ENCODE measurements at regions not wholly inside any gene's neighbourhood (a gene's known extent, or its start where the extent isn't known, plus 50 kb on each side); places are given as distances from the start of the nearest gene placed in this dataset.

DNA sequence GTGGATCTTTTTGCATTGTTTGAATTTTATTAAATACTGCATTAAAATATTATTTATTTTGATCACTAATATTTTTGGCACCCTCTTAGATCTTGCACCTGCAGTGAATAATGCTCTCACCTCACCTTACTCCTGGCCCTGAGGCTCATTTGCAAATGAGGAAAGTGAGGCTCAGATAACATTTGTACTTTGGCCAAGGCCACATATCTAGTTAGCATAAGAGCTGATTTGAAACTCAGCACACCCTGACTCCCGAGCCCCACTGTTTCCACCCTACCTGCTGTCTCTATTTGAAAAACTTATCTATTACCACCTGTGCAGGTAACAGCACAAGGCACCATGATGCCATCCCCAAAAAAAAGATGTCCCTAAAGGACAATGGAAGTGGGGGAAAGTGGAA, 358.7 kb upstream of the MAF start:
- no peaks in the 10 kb centered on the region for H3K27me3 ChIP-seq (ENCODE audit: control insufficient read depth, insufficient read depth, low read length)
- CTCF ChIA-PET: no interaction called here
- H3K27ac ChIP-seq (ENCODE audit: low read depth, low read length): no peak overlapping the region
- no peak for DNase-seq (ENCODE audit: low read depth, low spot score)
- H3K9me3 ChIP-seq (ENCODE audit: control insufficient read depth, insufficient read depth, low read length): no peaks in the 10 kb centered on the region
- no peak overlapping the region for H3K4me3 ChIP-seq (ENCODE audit: low read depth, low read length)
- POLR2A ChIA-PET: no interaction called here
- no peak for TF ChIP-seq CTCF (IDR thresholded peaks at IDR 0.05; ENCODE audit: low read depth, low read length)

GRCh38 chr16:79954921-79955705, 354.6 kb upstream of the MAF start:
- ChIA-PET POLR2A (no interaction called here), CTCF (interaction anchor here (0.6 kb wide), 1 partner anchor 40 kb away, joined by 3 read pairs; no protein-coding TSS in a partner anchor)
- Histone ChIP-seq H3K9me3 (ENCODE audit: control insufficient read depth, insufficient read depth, low read length) (no peaks in the 10 kb centered on the region), H3K27me3 (ENCODE audit: control insufficient read depth, insufficient read depth, low read length) (no peaks in the 10 kb centered on the region), H3K4me3 (ENCODE audit: low read depth, low read length) (no peak overlapping the region), H3K27ac (ENCODE audit: low read depth, low read length) (no peak overlapping the region)
- no peak for TF ChIP-seq CTCF (IDR thresholded peaks at IDR 0.05; ENCODE audit: low read depth, low read length)
- DNase-seq (ENCODE audit: low read depth, low spot score): no peak

DNA sequence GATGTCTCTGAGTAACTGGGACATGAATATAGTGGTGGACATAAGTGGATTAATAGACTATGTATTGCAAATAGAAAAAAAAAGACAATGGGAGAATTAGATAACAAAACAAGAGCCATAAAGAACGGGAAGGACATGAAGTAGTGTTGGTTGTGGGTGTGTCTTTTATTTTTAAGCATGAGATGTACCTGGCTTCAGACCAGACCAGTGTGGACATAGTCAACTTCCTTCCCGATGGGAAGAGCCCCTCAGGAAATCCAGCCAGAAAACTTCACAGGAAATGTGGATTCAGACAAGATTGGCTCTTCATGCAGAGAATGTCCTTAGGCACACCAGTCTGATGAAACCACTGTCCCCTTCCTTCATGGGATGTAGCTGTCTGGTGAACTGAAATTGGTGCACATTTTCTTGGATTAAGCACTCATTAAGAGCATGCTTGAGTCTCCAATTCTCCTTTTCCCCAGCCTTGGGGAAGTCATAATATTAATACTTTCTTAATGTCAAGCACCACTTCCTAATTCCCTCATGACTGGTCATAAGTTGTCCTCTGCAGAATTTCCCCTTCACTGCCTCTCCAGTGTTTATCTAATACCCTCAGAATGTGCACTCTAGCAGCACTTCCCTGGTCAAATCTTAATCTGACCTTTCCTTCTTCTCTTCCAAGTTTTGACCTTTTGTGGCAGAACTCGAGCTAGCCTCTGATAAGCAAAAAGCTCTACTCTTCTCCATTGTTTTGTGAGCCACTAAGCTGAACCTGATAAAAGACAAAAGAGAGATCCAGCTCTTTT, 350.6 kb upstream of the MAF start:
- DNase-seq (ENCODE audit: low read depth, low spot score): no peak
- no peak for TF ChIP-seq CTCF (IDR thresholded peaks at IDR 0.05; ENCODE audit: low read depth, low read length)
- Histone ChIP-seq H3K4me3 (ENCODE audit: low read depth, low read length) (no peak overlapping the region), H3K27me3 (ENCODE audit: control insufficient read depth, insufficient read depth, low read length) (no peaks in the 10 kb centered on the region), H3K27ac (ENCODE audit: low read depth, low read length) (no peak overlapping the region), H3K9me3 (ENCODE audit: control insufficient read depth, insufficient read depth, low read length) (no peaks in the 10 kb centered on the region)
- ChIA-PET CTCF (no interaction called here), POLR2A (no interaction called here)

DNA sequence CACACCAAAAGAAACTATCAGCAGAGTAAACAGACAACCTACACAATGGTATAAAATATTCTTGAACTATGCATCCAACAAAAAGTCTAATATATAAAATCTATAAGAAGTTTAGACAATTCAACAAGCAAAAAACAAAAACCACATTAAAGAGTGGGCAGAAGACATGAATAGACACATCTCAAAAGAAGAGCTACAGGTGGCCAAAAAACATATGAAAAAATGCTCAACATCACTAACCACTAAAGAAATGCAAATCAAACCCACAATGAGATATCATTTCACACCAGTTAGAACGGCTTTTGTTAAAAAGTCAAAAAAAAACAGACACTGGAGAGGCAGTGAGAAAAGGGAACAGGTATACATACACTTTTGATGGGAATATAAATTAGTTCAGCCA, 348.9 kb upstream of the MAF start:
- no peak for TF ChIP-seq CTCF (IDR thresholded peaks at IDR 0.05; ENCODE audit: low read depth, low read length)
- POLR2A ChIA-PET: no interaction called here

GRCh38 chr16:79947771-79948170, 347.2 kb upstream of the MAF start:
- Histone ChIP-seq H3K9me3 (ENCODE audit: control insufficient read depth, insufficient read depth, low read length) (no peaks in the 10 kb centered on the region), H3K27me3 (ENCODE audit: control insufficient read depth, insufficient read depth, low read length) (no peaks in the 10 kb centered on the region), H3K4me3 (ENCODE audit: low read depth, low read length) (no peak overlapping the region), H3K27ac (ENCODE audit: low read depth, low read length) (no peak overlapping the region)
- DNase-seq (ENCODE audit: low read depth, low spot score): no peak
- CTCF ChIA-PET: no interaction called here
- POLR2A ChIA-PET: no interaction called here
- TF ChIP-seq CTCF (IDR thresholded peaks at IDR 0.05; ENCODE audit: low read depth, low read length): no peak

More for the DNA sequence above, 348.9 kb upstream of the MAF start:
- CTCF ChIA-PET: no interaction called here
- DNase-seq (ENCODE audit: low read depth, low spot score): no peak
- Histone ChIP-seq H3K27ac (ENCODE audit: low read depth, low read length) (no peak overlapping the region), H3K4me3 (ENCODE audit: low read depth, low read length) (no peak overlapping the region), H3K9me3 (ENCODE audit: control insufficient read depth, insufficient read depth, low read length) (no peaks in the 10 kb centered on the region), H3K27me3 (ENCODE audit: control insufficient read depth, insufficient read depth, low read length) (no peaks in the 10 kb centered on the region)
